MM.1S (cell line): ENCODE measurements at regions not wholly inside any gene's neighbourhood (a gene's known extent, or its start where the extent isn't known, plus 50 kb on each side); places are given as distances from the start of the nearest gene placed in this dataset.

Source experiments
- DNase-seq: peaks from one replicate; pipeline ENCODE4 v3.0.0-alpha.2; 2015
- H2AFZ ChIP-seq: fragments of 300-600 bp; sonication (generic); 2 replicates; pipeline ENCODE4 v1.6.0; 2016; ENCODE audit warnings: antibody characterized with exemption, low read length
- H3F3A ChIP-seq: fragments of 300-600 bp; sonication (generic); 2 replicates; pipeline ENCODE4 v1.6.1; 2016; ENCODE audit warnings: mild to moderate bottlenecking, antibody characterized with exemption, low read length, moderate library complexity, mixed read lengths; ENCODE audit not compliant: insufficient read depth
- H3K27ac ChIP-seq: fragments of 300-600 bp; sonication (generic); 2 replicates; pipeline ENCODE4 v1.5.1; 2016; ENCODE audit warnings: mild to moderate bottlenecking, low read length
- H3K27me3 ChIP-seq: fragments of 300-600 bp; sonication (generic); replicated peaks from 2 replicates; pipeline ENCODE4 v1.6.0; 2016; ENCODE audit warnings: low read length; ENCODE audit not compliant: insufficient read depth
- H3K36me3 ChIP-seq: fragments of 300-600 bp; sonication (generic); replicated peaks from 2 replicates; pipeline ENCODE4 v1.6.1; 2016; ENCODE audit warnings: mild to moderate bottlenecking, low read length, mixed read lengths; ENCODE audit not compliant: insufficient read depth
- H3K4me1 ChIP-seq: fragments of 300-600 bp; sonication (generic); 2 replicates; pipeline ENCODE4 v1.6.1; 2016; ENCODE audit warnings: low read length, mixed read lengths
- H3K4me2 ChIP-seq: fragments of 300-600 bp; sonication (generic); 2 replicates; pipeline ENCODE4 v1.6.0; 2016; ENCODE audit warnings: low read depth, low read length
- H3K4me3 ChIP-seq: fragments of 300-600 bp; sonication (generic); 2 replicates; pipeline ENCODE4 v1.5.1; 2016; ENCODE audit warnings: low read length, mixed read lengths
- H3K79me2 ChIP-seq: fragments of 300-600 bp; sonication (generic); 2 replicates; pipeline ENCODE4 v1.6.1; 2016; ENCODE audit warnings: mixed run types, low read length, mixed read lengths
- H3K9ac ChIP-seq: fragments of 300-600 bp; sonication (generic); 2 replicates; pipeline ENCODE4 v1.6.1; 2016; ENCODE audit warnings: low read length, mixed read lengths
- H3K9me2 ChIP-seq: fragments of 300-600 bp; sonication (generic); replicated peaks from 2 replicates; pipeline ENCODE4 v1.6.1; 2016; ENCODE audit warnings: mild to moderate bottlenecking, low read length, mixed read lengths; ENCODE audit not compliant: insufficient read depth
- H3K9me3 ChIP-seq: fragments of 300-600 bp; sonication (generic); replicated peaks from 2 replicates; pipeline ENCODE4 v1.6.1; 2016; ENCODE audit warnings: mild to moderate bottlenecking, low read length, mixed read lengths; ENCODE audit not compliant: insufficient read depth
- H4K20me1 ChIP-seq: fragments of 300-600 bp; sonication (generic); 2 replicates; pipeline ENCODE4 v1.6.1; 2016; ENCODE audit warnings: mild to moderate bottlenecking, low read length, moderate library complexity, mixed read lengths; ENCODE audit not compliant: insufficient read depth
- EZH2 ChIP-seq: fragments of 300-600 bp; sonication (generic); optimal IDR thresholded peaks from 2 replicates; pipeline ENCODE3; 2017; ENCODE audit warnings: low read depth, mild to moderate bottlenecking, antibody characterized with exemption, low read length, mixed read lengths
- EZH2phosphoT487 ChIP-seq: fragments of 300-600 bp; sonication (generic); IDR thresholded peaks from 2 replicates; pipeline ENCODE4 v1.6.1; 2018; ENCODE audit warnings: antibody characterized with exemption, low read length
- TF ChIP-seq, protein P1 (sequence below): fragments of 300-600 bp; sonication (generic); IDR thresholded peaks from 2 replicates; pipeline ENCODE4 v1.5.1; 2016; ENCODE audit warnings: antibody characterized with exemption, low read length, mixed read lengths

- Histone ChIP-seq H3F3A (no peaks in the 10 kb centered on the region), H3K27me3 (no peaks in the 10 kb centered on the region), H3K79me2 (no peaks in the 10 kb centered on the region), H4K20me1 (no peaks in the 10 kb centered on the region), H2AFZ (no peak overlapping the region), H3K9me3 (no peaks in the 10 kb centered on the region), H3K27ac (no peak overlapping the region), H3K4me3 (no peak overlapping the region), H3K9me2 (no peaks in the 10 kb centered on the region), H3K4me2 (no peak overlapping the region), H3K36me3 (no peaks in the 10 kb centered on the region), H3K4me1 (no peaks in the 10 kb centered on the region), H3K9ac (no peak overlapping the region)
- no peak for TF ChIP-seq EZH2
- TF ChIP-seq EZH2phosphoT487 = no peak
- TF ChIP-seq, protein P1, sequence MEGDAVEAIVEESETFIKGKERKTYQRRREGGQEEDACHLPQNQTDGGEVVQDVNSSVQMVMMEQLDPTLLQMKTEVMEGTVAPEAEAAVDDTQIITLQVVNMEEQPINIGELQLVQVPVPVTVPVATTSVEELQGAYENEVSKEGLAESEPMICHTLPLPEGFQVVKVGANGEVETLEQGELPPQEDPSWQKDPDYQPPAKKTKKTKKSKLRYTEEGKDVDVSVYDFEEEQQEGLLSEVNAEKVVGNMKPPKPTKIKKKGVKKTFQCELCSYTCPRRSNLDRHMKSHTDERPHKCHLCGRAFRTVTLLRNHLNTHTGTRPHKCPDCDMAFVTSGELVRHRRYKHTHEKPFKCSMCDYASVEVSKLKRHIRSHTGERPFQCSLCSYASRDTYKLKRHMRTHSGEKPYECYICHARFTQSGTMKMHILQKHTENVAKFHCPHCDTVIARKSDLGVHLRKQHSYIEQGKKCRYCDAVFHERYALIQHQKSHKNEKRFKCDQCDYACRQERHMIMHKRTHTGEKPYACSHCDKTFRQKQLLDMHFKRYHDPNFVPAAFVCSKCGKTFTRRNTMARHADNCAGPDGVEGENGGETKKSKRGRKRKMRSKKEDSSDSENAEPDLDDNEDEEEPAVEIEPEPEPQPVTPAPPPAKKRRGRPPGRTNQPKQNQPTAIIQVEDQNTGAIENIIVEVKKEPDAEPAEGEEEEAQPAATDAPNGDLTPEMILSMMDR = no peak
- no peak for DNase-seq
Observed at GRCh38 chr2:88283886-88284592, 113.9 kb downstream of the THNSL2 start.

DNA sequence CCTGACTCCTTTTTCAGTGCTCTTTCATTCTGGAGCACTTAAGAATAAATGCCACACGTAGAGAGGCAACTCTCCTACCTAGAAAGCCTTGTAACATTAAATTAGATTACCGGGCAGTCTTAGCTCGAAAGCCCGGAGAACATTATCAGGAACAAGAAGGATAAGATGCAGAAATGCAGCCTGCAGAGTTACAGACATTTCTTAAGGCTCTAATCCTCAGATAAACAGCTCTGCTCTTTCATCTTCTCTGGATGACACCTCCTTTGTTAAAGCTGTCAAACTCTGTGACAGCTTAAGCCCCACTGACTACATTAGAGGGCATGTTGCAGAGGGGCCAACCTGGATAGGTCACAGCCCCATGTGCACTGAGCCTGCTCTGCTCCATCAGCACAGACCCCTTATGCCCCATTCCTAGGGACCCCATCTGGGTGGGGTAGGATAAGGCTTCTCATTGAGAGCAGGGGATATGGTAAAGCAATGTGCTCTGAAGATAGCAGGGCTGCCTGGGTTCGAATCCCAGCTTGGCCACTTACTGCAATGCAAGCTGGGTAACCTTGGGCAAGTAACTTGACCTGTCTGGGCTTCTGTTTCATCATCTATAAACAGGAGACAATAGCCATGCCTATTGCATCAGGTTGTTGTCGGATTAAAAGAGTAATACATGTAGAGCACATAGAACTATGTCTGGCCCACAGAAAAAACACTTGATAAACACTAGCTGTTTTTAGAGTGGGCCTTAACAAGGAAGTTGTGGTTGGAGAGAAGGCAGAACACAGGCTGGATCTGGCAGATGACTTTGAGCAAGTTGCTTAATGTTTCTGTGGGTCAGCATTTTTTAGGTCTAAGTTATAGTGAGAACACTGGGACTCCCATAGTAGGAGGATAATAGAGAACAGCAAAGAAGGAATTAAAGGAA, 111.4 kb downstream of the THNSL2 start:
- TF ChIP-seq, protein P1 = no peak
- TF ChIP-seq EZH2 = no peak
- no peak for TF ChIP-seq EZH2phosphoT487

GRCh38 chr2:88269836-88270235, 99.7 kb downstream of the THNSL2 start:
- no peak overlapping the region for H2AFZ ChIP-seq
- no peaks in the 10 kb centered on the region for H3K27me3 ChIP-seq
- H3K4me2 ChIP-seq = no peak overlapping the region
- no peaks in the 10 kb centered on the region for H4K20me1 ChIP-seq
- no peak overlapping the region for H3K27ac ChIP-seq
- H3K79me2 ChIP-seq = no peaks in the 10 kb centered on the region
- H3K9me2 ChIP-seq = no peaks in the 10 kb centered on the region
- H3K36me3 ChIP-seq = no peaks in the 10 kb centered on the region
- no peaks in the 10 kb centered on the region for H3K4me1 ChIP-seq
- no peaks in the 10 kb centered on the region for H3F3A ChIP-seq
- no peak overlapping the region for H3K4me3 ChIP-seq
- H3K9ac ChIP-seq = no peak overlapping the region
- no peaks in the 10 kb centered on the region for H3K9me3 ChIP-seq
- TF ChIP-seq, protein P1 = no peak
- TF ChIP-seq EZH2phosphoT487 (no peak), EZH2 (no peak)
- no peak for DNase-seq

More for the DNA sequence above, 111.4 kb downstream of the THNSL2 start:
- Histone ChIP-seq H3K36me3 (no peaks in the 10 kb centered on the region), H3K4me1 (no peaks in the 10 kb centered on the region), H3K27ac (no peak overlapping the region), H3K4me2 (no peak overlapping the region), H3K27me3 (no peaks in the 10 kb centered on the region), H3K9ac (no peak overlapping the region), H4K20me1 (no peaks in the 10 kb centered on the region), H3K9me3 (no peaks in the 10 kb centered on the region), H3K9me2 (no peaks in the 10 kb centered on the region), H3K4me3 (no peak overlapping the region), H2AFZ (no peak overlapping the region), H3K79me2 (no peaks in the 10 kb centered on the region), H3F3A (no peaks in the 10 kb centered on the region)
- DNase-seq = peak; percentile 10
